Loucy (cell line): ENCODE measurements at regions not wholly inside any gene's neighbourhood (a gene's known extent, or its start where the extent isn't known, plus 50 kb on each side); places are given as distances from the start of the nearest gene placed in this dataset.

Experiments
- H2AFZ ChIP-seq: fragments of 200-600 bp; sonication (generic); 2 replicates; pipeline ENCODE4 v1.6.0; 2016; ENCODE audit warnings: antibody characterized with exemption, mild to moderate bottlenecking, low read length, moderate library complexity
- H3F3A ChIP-seq: fragments of 200-600 bp; 2 replicates; pipeline ENCODE4 v1.6.0; 2016; ENCODE audit warnings: antibody characterized with exemption, low read depth, mild to moderate bottlenecking
- H3K27me3 ChIP-seq: fragments of 200-600 bp; sonication (generic); 2 replicates; pipeline ENCODE4 v1.6.1; 2014; ENCODE audit warnings: low read length, mild to moderate bottlenecking; ENCODE audit not compliant: insufficient read depth, poor library complexity, severe bottlenecking
- H3K36me3 ChIP-seq: fragments of 200-600 bp; sonication (generic); 2 replicates; pipeline ENCODE4 v1.6.1; 2016; ENCODE audit warnings: low read length; ENCODE audit not compliant: insufficient read depth
- H3K4me1 ChIP-seq: fragments of 200-600 bp; sonication (generic); 2 replicates; pipeline ENCODE4 v1.5.1; 2014; ENCODE audit warnings: low read length, mild to moderate bottlenecking; ENCODE audit not compliant: insufficient read depth, poor library complexity, severe bottlenecking
- H3K4me2 ChIP-seq: fragments of 200-600 bp; sonication (generic); 2 replicates; pipeline ENCODE4 v1.6.0; 2014; ENCODE audit warnings: antibody characterized with exemption, low read length, low read depth, mild to moderate bottlenecking; ENCODE audit not compliant: poor library complexity, severe bottlenecking
- H3K4me3 ChIP-seq: fragments of 200-600 bp; sonication (generic); 2 replicates; pipeline ENCODE4 v1.5.1; 2014; ENCODE audit warnings: low read length, mild to moderate bottlenecking, mixed read lengths; ENCODE audit not compliant: poor library complexity, severe bottlenecking
- H3K79me2 ChIP-seq: fragments of 200-600 bp; sonication (generic); 2 replicates; pipeline ENCODE4 v1.6.1; 2014; ENCODE audit warnings: low read length; ENCODE audit not compliant: insufficient read depth
- H3K9ac ChIP-seq: fragments of 200-600 bp; sonication (generic); 2 replicates; pipeline ENCODE4 v1.6.0; 2014; ENCODE audit warnings: mild to moderate bottlenecking, low read depth, low read length, moderate library complexity; ENCODE audit not compliant: poor library complexity, severe bottlenecking
- H3K9me2 ChIP-seq: fragments of 200-600 bp; sonication (generic); replicated peaks from 2 replicates; pipeline ENCODE4 v1.6.1; 2016; ENCODE audit warnings: low read depth, low read length, mixed read lengths
- H3K9me3 ChIP-seq: fragments of 200-600 bp; sonication (generic); 2 replicates; pipeline ENCODE4 v1.6.1; 2014; ENCODE audit warnings: mild to moderate bottlenecking, antibody characterized with exemption, low read length, low read depth; ENCODE audit not compliant: insufficient read depth
- H4K20me1 ChIP-seq: fragments of 200-600 bp; sonication (generic); 2 replicates; pipeline ENCODE4 v1.6.0; 2014; ENCODE audit warnings: antibody characterized with exemption, low read length, mild to moderate bottlenecking; ENCODE audit not compliant: insufficient read depth, poor library complexity, severe bottlenecking
- CTCF ChIP-seq: fragments of 200-600 bp; sonication (generic); conservative IDR thresholded peaks from 2 replicates; pipeline ENCODE4 v1.5.1; 2014; ENCODE audit warnings: mild to moderate bottlenecking, antibody characterized with exemption, low read length
- EZH2phosphoT487 ChIP-seq: fragments of 200-600 bp; IDR thresholded peaks from 2 replicates; pipeline ENCODE4 v1.6.1; 2018; ENCODE audit warnings: antibody characterized with exemption, mild to moderate bottlenecking, moderate library complexity, borderline replicate concordance

DNA sequence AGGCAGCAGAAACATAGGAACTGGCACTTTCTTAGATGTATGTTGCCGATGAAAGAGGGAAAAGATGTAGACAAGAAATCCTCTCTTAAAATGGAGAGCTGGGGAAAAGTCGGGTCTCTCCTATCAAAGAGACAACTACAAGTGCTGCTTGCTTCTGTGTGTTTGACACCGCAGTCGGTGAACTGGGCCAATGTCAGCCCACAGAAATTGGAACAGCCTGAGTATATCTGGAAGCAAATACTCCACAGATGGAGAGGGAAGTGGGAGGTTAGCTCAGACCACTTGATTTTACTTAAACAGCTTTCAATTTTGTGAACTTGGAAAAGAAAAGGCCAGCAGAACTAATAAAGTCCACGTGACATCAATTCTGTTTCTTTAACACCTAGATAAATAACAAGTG lies 230.9 kb upstream of the FAT1 start:
- H3K4me1 ChIP-seq, result no peaks in the 10 kb centered on the region
- H3K4me2 ChIP-seq, result no peak overlapping the region
- no peaks in the 10 kb centered on the region for H4K20me1 ChIP-seq
- H3F3A ChIP-seq, result no peaks in the 10 kb centered on the region
- TF ChIP-seq EZH2phosphoT487 (no peak), CTCF (no peak)
- H3K4me3 ChIP-seq, result no peak overlapping the region
- 0 out of 2 replicates have a peak, but pooled peaks cover 6% of the 10 kb centered on the region for H3K9me3 ChIP-seq
- H3K36me3 ChIP-seq, result no peaks in the 10 kb centered on the region
- no peak overlapping the region for H2AFZ ChIP-seq
- H3K79me2 ChIP-seq, result no peaks in the 10 kb centered on the region
- H3K27me3 ChIP-seq, result no peaks in the 10 kb centered on the region
- no peak overlapping the region for H3K9ac ChIP-seq
- no peaks in the 10 kb centered on the region; the same call in 1 of the 2 replicates for H3K9me2 ChIP-seq

DNA sequence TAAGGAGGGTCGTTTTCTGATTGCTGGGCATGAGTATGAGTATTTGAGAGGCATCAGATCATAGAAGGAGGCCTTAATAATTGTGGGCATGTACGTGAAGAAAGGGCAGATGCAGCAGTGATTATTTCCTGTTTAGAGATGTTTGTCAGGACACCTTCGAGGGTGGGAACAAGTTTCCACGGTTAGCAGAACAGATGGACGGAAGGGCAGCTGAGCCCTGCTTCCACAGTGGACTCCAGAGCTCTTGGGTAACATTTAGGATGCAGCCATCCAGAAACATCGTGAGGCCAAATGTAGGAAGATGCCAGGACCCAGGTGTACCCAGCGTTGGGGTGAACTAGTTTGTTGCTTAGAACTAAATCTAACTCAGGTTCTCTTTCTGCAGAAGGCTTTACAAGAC lies 231.3 kb upstream of the FAT1 start:
- Histone ChIP-seq H4K20me1 (no peaks in the 10 kb centered on the region), H3F3A (no peaks in the 10 kb centered on the region), H3K4me3 (no peak overlapping the region), H3K9me3 (0 out of 2 replicates have a peak, but pooled peaks cover 6% of the 10 kb centered on the region), H3K27me3 (no peaks in the 10 kb centered on the region), H3K4me2 (no peak overlapping the region), H3K4me1 (no peaks in the 10 kb centered on the region), H2AFZ (no peak overlapping the region), H3K9me2 (no peaks in the 10 kb centered on the region; the same call in 1 of the 2 replicates), H3K79me2 (no peaks in the 10 kb centered on the region), H3K9ac (no peak overlapping the region), H3K36me3 (no peaks in the 10 kb centered on the region)
- TF ChIP-seq CTCF, result no peak
- no peak for TF ChIP-seq EZH2phosphoT487

- Histone ChIP-seq H3F3A (no peaks in the 10 kb centered on the region), H3K9ac (no peak overlapping the region), H3K36me3 (no peaks in the 10 kb centered on the region), H2AFZ (no peak overlapping the region), H3K4me3 (no peak overlapping the region), H3K9me3 (0 out of 2 replicates have a peak, but pooled peaks cover 6% of the 10 kb centered on the region), H3K79me2 (no peaks in the 10 kb centered on the region), H3K9me2 (no peaks in the 10 kb centered on the region; the same call in 1 of the 2 replicates), H3K4me1 (no peaks in the 10 kb centered on the region), H3K27me3 (no peaks in the 10 kb centered on the region), H3K4me2 (no peak overlapping the region), H4K20me1 (no peaks in the 10 kb centered on the region)
- no peak for TF ChIP-seq EZH2phosphoT487
- TF ChIP-seq CTCF, result no peak
Measured at GRCh38 chr4:186957952-186958555, 234.4 kb upstream of the FAT1 start.
